ENCODE measurements at regions not wholly inside any gene's neighbourhood (a gene's known extent, or its start where the extent isn't known, plus 50 kb on each side); places are given as distances from the start of the nearest gene placed in this dataset.
"Not testable (repeated sequence)": the region's sequence is repeated elsewhere in the genome, so short reads cannot be mapped to it uniquely, and the experiment has no call there.

DNA sequence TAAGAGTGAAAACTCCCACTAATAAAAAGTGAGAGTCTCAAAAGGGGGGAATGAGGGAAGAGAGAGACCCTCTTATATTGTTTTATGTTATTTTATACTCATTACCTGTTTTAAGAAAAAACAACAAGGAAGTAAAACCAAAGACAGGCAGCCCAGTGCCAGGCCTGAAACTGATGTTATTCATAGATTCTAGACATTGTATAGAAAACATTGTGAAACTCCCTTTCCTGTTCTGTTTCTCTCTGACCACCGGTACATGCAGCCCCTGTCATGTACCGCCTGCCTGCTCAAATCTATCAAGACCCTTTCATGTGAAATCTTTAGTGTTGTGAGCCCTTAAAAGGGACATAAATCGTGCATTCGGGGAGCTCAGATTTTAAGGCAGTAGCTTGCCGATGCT is 216.4 kb upstream of the CNTN3 start:
- DNase-seq (ENCODE audit: low read depth): not testable (repeated sequence)

DNA sequence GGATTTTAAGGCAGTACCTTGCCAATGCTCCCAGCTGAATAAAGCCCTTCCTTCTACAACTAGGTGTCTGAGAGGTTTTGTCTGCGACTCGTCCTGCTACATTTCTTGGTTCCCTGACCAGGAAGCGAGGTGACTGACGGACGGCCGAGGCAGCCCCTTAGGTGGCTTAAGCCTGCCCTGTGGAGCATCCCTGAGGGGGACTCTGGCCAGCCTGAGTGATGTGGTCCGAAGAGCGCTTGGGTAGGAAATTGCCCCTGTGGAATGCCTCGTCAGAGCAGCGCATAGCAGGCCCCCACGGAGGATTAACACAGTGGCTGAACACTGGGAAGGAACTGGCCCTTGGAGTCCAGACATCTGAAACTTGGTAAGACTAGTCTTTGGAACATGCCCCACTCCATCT is 210.9 kb upstream of the CNTN3 start:
- not testable (repeated sequence) for DNase-seq (ENCODE audit: low read depth)

DNA sequence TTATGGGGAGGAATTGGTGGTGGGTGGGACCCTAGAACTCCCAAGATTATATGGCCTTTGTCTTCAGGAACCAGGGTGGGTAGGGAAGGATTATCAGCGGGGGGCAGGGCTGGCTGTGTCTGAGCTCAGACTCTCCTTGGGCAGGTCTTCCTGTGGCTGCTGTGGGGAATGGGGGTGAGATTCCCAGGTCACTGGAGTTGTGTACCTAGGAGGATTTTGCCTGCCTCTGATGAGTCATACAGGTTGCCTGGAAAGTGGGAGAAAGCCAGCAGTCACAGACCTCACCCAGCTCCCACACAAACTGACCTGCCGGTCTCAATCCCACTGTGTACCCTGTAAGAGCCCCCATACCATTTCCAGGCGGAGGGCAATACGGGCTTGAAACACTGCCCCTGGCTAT is 209.9 kb upstream of the CNTN3 start:
- no peak for DNase-seq (ENCODE audit: low read depth)

DNA sequence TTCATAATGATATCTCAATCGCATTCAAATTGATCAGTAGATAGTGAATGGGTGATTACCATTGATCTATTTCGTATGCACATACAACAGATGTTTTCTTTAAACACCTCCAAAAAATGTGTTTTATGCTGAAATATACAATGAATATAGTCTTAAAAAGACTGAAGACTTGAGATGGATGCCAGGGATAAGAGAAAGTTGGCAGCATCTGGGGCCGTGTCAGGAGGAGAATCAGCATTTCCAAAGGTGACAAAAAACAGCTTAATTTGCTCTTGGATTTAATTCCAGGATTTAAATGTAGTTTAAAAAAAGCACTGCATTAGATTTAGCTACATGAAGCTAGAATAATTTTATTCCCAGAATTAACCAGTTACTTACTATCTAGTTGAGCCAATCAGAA is 199.7 kb upstream of the CNTN3 start:
- no peak for DNase-seq (ENCODE audit: low read depth)

DNA sequence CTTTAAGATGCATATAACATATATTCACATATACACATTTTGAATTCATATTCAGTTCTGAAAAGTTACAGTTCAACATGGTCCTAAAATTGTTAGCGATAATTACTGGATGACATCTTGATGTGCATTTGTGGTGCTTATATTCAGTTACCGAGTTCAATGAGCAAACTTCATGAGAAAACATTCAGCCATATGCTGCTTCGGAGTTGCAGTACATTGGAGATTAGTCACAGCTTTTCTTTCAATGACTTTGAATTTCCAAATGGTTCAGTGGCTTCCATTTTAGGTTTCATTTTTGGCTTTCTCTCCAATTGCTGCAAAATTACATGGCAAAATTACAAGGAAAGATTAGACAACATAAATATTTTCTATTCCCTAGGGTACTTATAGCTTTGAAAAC is 198.3 kb upstream of the CNTN3 start:
- no peak for DNase-seq (ENCODE audit: low read depth)

GRCh38 chr3:74808506-74809275 is 194.2 kb upstream of the CNTN3 start:
- DNase-seq (ENCODE audit: low read depth): no peak

DNA sequence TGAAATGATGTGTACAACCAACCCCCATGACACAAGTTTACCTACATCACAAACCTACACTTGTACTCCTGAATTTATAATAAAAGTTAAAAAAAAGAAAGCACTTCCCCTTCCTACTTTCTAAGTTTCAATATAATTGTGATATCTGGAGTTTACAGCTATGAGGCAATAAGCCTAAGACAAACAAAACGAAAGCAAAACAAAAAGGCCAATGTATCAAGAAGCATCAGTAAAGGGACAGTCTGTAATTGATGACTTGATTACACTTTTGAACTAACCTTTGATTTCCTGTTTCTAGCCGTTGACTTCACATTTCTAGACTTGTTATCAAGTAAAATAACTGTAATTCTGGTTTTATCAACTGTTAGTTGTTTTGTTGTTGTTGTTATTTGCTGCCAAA is 187.5 kb upstream of the CNTN3 start:
- DNase-seq (ENCODE audit: low read depth): no peak

DNA sequence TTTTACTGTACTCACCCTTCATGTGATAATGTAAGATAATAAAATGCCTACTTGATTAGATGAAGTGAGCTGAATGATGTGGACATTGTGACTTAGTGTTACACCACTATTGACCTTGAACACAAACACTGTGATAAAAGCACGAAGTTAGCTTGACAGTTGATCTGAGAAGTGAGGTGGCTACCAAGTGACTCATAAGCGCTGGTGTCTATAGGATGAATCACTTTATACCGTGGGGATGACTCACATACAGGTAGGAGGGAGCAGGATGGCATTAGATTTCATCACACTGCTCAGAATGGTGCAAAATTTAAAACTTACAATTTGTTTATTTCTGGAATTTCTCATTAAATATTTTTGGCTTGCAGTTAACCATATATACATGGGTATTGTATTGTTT is 174.7 kb upstream of the CNTN3 start:
- DNase-seq (ENCODE audit: low read depth): no peak

DNA sequence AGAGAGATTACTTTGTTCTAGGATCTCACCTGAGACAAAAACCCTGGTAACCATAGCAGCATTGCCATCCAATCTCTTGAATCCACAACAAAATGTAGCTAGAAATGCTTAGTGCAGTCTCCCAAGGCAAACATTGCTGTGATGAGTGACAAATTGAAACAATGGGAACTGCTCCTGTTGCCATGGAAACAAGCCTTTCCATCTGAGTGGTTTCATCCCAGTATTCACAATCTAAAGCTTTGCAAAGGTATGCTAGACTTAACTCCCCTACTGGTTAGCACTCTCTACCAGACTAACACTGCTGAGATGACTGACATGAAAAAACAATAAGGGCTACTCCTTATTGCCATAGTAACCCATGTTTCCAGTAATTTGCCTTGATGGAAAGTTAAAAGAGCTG is 172.6 kb upstream of the CNTN3 start:
- no peak for DNase-seq (ENCODE audit: low read depth)

- DNase-seq (ENCODE audit: low read depth): no peak
Observed at GRCh38 chr3:74771401-74771800, 156.9 kb upstream of the CNTN3 start.

DNA sequence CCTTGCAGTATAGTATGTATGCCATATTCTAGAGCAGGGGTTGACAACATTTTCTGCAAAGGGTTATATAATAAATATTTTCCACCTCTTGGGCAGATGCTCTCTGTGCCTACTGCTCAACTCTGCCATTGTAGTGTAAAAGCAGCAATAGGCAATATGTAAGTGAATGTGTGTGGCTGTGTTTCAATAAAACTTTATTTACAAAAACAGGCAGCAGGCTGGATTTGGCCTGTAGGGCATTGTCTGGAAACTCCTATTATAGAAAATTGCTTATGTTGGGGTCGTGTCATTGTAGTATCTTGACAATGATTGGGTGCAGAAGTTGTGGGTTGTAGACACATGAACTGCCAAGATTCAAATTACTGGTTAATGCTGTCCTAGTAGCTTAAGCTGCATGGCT is 153.6 kb upstream of the CNTN3 start:
- no peak for DNase-seq (ENCODE audit: low read depth)

DNA sequence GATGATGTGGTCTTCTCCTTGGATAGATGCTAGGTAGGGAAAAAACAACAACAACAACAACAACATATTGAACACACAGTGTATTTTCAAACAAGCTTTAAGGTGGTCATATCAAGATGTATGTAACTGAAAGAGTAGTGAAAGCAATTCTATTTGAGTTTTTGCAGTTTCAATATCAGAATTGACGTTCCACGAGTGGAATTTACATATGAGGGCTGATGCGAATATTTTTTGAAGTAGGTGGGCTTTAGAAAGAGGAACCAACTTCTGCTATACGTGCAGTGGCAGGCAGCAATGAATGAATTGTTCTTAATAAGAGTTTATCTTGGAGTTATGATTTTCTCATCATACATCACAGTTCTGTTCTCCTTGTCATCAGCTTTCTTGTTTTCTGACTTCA is 151.9 kb upstream of the CNTN3 start:
- DNase-seq (ENCODE audit: low read depth): no peak

DNA sequence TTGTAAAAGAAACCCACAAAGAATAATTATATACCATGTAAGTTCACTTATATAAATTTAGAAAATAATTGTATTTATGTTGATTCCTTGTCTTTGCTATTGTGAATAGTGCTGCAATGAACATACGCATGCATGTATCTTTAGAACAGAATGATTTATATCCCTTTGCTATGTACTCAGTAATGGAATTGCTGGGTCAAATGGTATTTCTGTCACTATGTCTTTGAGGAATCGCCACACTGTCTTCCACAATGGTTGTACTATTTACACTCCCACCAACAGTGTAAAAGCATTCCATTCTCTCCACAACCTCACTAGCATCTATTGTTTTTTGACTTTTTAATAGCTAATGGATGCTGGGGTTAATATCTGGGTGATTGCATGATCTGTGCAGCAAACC is 149.4 kb upstream of the CNTN3 start:
- no peak for DNase-seq (ENCODE audit: low read depth)

GRCh38 chr3:74756674-74757073 is 142.2 kb upstream of the CNTN3 start:
- DNase-seq (ENCODE audit: low read depth): no peak

DNA sequence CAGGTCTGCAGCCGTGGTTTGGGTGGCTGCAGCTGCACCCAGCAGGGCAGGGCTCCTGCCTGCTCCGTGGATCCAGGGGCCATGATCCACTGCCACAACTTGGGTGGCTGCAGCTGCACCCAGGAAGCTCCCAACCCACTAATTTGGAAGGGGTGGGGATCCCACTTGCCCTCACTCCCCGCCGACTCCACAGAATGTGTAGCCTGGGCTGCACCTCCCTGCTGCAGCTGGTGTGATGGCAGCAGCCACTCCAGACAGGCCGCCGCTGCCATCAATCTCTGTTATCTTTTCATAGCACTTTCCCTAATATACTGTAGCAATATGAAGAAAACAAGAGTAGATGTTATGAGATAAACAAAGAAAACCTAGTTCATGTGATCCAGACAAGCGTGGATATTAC is 137.8 kb upstream of the CNTN3 start:
- DNase-seq (ENCODE audit: low read depth): no peak

- no peak for DNase-seq (ENCODE audit: low read depth)
Observed at GRCh38 chr3:74751775-74752174, 137.3 kb upstream of the CNTN3 start.

DNA sequence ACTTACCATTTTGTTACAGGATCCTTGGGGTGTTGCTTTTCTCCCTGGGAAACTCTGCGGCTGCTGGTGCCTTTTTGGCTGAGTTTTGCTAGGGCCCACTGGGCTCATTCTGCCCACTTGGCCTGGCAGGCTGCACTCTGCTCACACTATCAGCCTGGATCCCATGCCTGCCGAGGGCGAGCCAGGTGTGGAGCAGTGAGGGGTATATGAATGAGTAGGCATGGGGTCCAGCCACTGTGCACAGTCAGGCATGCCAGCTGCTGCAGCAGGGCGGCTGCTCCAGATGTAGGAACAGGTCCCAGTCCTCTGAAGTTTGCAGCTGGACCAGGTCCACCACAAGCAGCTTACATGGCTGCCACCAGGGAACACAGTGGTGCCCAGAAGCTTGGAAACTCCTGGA is 136.4 kb upstream of the CNTN3 start:
- DNase-seq (ENCODE audit: low read depth): no peak

- no peak for DNase-seq (ENCODE audit: low read depth)
Observed at GRCh38 chr3:74739242-74739641, 124.8 kb upstream of the CNTN3 start.

DNA sequence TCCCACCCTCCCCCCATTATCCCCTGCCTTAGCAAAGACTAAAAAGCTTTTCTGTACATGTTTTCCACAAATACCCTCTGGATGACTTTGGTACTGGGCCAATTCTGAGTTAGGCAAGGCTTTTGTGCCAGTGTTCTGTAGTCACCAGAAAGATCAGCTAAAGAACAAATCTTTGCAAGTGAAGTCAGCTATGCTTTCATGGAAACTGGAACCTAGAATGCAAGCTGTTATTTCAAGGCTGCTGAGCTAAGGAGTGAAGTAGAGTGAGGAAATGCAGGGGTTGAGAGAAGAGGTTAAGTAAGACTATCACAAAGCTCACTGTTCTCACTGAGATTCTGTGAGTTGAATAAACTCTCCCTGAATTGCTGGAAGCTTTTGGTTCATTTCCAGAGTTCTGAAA is 107.8 kb upstream of the CNTN3 start:
- DNase-seq (ENCODE audit: low read depth): no peak

DNA sequence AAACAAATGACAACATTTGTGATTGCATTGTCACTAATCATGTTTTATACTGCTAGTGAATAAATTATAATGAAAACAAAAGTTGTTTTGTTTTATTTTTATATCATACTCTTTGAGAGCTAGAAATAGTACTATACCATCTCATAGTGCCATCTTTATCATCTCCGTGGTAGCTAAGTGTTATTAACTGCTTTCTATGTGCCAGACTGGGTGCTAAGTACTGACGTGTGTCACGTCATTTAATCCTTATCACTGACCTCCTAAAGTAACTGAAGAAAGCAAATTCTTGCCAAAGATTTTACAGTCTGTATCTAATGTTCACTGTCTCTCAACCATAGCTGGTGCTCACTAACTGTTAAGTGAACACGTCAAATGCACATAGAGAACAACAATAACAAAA is 99.5 kb upstream of the CNTN3 start:
- DNase-seq (ENCODE audit: low read depth): no peak

GRCh38 chr3:74711913-74712512 is 97.6 kb upstream of the CNTN3 start:
- no peak for DNase-seq (ENCODE audit: low read depth)

- DNase-seq (ENCODE audit: low read depth): no peak
Observed at GRCh38 chr3:74709951-74710350, 95.5 kb upstream of the CNTN3 start.

DNA sequence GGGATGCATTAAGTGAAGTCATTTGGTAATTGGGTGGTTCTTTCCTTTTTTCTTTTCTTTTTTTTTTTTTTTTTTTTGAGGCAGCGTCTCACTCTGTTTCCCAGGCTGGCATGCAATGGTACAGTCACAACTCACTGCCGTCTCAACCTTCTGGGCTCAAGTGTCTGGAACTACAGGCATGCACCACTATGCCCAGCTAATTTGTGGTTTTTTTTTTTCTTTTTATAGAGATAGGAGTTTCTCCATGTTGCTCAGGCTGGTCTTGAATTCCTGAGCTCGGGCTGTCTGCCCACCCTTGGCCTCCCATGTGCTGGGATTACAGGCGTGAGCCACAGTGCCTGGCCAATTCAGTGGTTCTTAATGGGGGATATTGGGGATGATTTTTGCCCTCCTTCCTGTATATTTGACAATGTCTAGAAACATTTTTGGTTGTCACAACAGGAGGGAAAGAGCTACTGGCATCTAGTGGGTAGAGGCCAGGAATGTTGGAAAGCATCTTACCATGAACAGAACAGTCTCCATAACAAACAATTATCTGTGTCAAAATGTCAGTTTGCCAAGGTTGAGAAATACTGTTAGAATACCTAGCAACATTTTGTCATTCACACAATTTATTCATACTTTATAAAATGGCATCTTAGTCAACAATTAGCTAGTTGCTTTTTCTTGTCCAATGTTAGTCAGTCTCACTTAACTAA is 79.4 kb upstream of the CNTN3 start:
- peak; percentile 33 for DNase-seq (ENCODE audit: low read depth)

DNA sequence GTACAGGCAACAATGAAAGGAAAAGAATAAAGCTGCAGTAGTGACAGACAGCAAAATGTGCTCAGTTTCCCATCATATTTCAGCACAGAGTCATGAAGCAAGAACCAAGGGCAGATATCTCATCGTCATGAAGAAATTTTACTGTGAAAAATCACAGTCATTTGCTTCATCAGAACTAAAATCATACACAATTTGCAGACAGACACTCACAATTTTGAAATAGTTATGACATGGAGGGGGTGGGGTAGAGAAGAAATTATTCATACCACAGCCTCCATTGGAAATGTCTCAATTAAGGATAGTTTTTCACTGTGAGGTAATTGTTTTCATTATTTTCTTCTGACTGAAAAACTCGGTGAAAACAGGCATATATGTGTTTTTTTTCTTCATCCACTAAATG is 78.8 kb upstream of the CNTN3 start:
- peak; percentile 9 for DNase-seq (ENCODE audit: low read depth)

Data from GM04503 (cell line).